MM.1S (cell line): ENCODE measurements at regions not wholly inside any gene's neighbourhood (a gene's known extent, or its start where the extent isn't known, plus 50 kb on each side); places are given as distances from the start of the nearest gene placed in this dataset.
A peak's percentile ranks its signal among the peaks of the same experiment; 100 is the strongest.

Experiments
- DNase-seq: peaks from one replicate; pipeline ENCODE4 v3.0.0-alpha.2; 2015
- H2AFZ ChIP-seq: fragments of 300-600 bp; sonication (generic); 2 replicates; pipeline ENCODE4 v1.6.0; 2016; ENCODE audit warnings: antibody characterized with exemption, low read length
- H3F3A ChIP-seq: fragments of 300-600 bp; sonication (generic); 2 replicates; pipeline ENCODE4 v1.6.1; 2016; ENCODE audit warnings: mild to moderate bottlenecking, antibody characterized with exemption, low read length, moderate library complexity, mixed read lengths; ENCODE audit not compliant: insufficient read depth
- H3K27ac ChIP-seq: fragments of 300-600 bp; sonication (generic); 2 replicates; pipeline ENCODE4 v1.5.1; 2016; ENCODE audit warnings: mild to moderate bottlenecking, low read length
- H3K27me3 ChIP-seq: fragments of 300-600 bp; sonication (generic); replicated peaks from 2 replicates; pipeline ENCODE4 v1.6.0; 2016; ENCODE audit warnings: low read length; ENCODE audit not compliant: insufficient read depth
- H3K36me3 ChIP-seq: fragments of 300-600 bp; sonication (generic); replicated peaks from 2 replicates; pipeline ENCODE4 v1.6.1; 2016; ENCODE audit warnings: mild to moderate bottlenecking, low read length, mixed read lengths; ENCODE audit not compliant: insufficient read depth
- H3K4me1 ChIP-seq: fragments of 300-600 bp; sonication (generic); 2 replicates; pipeline ENCODE4 v1.6.1; 2016; ENCODE audit warnings: low read length, mixed read lengths
- H3K4me2 ChIP-seq: fragments of 300-600 bp; sonication (generic); 2 replicates; pipeline ENCODE4 v1.6.0; 2016; ENCODE audit warnings: low read depth, low read length
- H3K4me3 ChIP-seq: fragments of 300-600 bp; sonication (generic); 2 replicates; pipeline ENCODE4 v1.5.1; 2016; ENCODE audit warnings: low read length, mixed read lengths
- H3K79me2 ChIP-seq: fragments of 300-600 bp; sonication (generic); 2 replicates; pipeline ENCODE4 v1.6.1; 2016; ENCODE audit warnings: mixed run types, low read length, mixed read lengths
- H3K9ac ChIP-seq: fragments of 300-600 bp; sonication (generic); 2 replicates; pipeline ENCODE4 v1.6.1; 2016; ENCODE audit warnings: low read length, mixed read lengths
- H3K9me2 ChIP-seq: fragments of 300-600 bp; sonication (generic); replicated peaks from 2 replicates; pipeline ENCODE4 v1.6.1; 2016; ENCODE audit warnings: mild to moderate bottlenecking, low read length, mixed read lengths; ENCODE audit not compliant: insufficient read depth
- H3K9me3 ChIP-seq: fragments of 300-600 bp; sonication (generic); replicated peaks from 2 replicates; pipeline ENCODE4 v1.6.1; 2016; ENCODE audit warnings: mild to moderate bottlenecking, low read length, mixed read lengths; ENCODE audit not compliant: insufficient read depth
- H4K20me1 ChIP-seq: fragments of 300-600 bp; sonication (generic); 2 replicates; pipeline ENCODE4 v1.6.1; 2016; ENCODE audit warnings: mild to moderate bottlenecking, low read length, moderate library complexity, mixed read lengths; ENCODE audit not compliant: insufficient read depth
- CTCF ChIP-seq: fragments of 300-600 bp; sonication (generic); IDR thresholded peaks from 2 replicates; pipeline ENCODE4 v1.5.1; 2016; ENCODE audit warnings: antibody characterized with exemption, low read length, mixed read lengths
- EZH2 ChIP-seq: fragments of 300-600 bp; sonication (generic); optimal IDR thresholded peaks from 2 replicates; pipeline ENCODE3; 2017; ENCODE audit warnings: low read depth, mild to moderate bottlenecking, antibody characterized with exemption, low read length, mixed read lengths
- EZH2phosphoT487 ChIP-seq: fragments of 300-600 bp; sonication (generic); IDR thresholded peaks from 2 replicates; pipeline ENCODE4 v1.6.1; 2018; ENCODE audit warnings: antibody characterized with exemption, low read length

GRCh38 chr5:129363991-129364390 is 96.1 kb upstream of the ADAMTS19 start:
- DNase-seq = no peak
- H3K27me3 ChIP-seq = no peaks in the 10 kb centered on the region
- no peaks in the 10 kb centered on the region for H4K20me1 ChIP-seq
- H2AFZ ChIP-seq = no peak overlapping the region
- TF ChIP-seq EZH2phosphoT487 (no peak), EZH2 (no peak), CTCF (no peak)
- no peak overlapping the region for H3K4me2 ChIP-seq
- H3K9me2 ChIP-seq = no peaks in the 10 kb centered on the region
- H3K79me2 ChIP-seq = no peaks in the 10 kb centered on the region
- no peak overlapping the region for H3K4me3 ChIP-seq
- H3K4me1 ChIP-seq = peaks cover 9% of the 10 kb centered on the region; the same call in 1 of the 2 replicates
- H3K9me3 ChIP-seq = no peaks in the 10 kb centered on the region
- H3K36me3 ChIP-seq = no peaks in the 10 kb centered on the region
- H3K9ac ChIP-seq = no peak overlapping the region
- no peak overlapping the region for H3K27ac ChIP-seq
- no peaks in the 10 kb centered on the region for H3F3A ChIP-seq

- DNase-seq = peak; percentile 20
- H3F3A ChIP-seq = no peaks in the 10 kb centered on the region
These were observed 92.2 kb upstream of the ADAMTS19 start for GRCh38 chr5:129367883-129368282.

GRCh38 chr5:129372025-129372424 is 88.1 kb upstream of the ADAMTS19 start:
- no peak overlapping the region for H3K9ac ChIP-seq
- peaks cover 1% of the 10 kb centered on the region; the same call in 1 of the 2 replicates for H3F3A ChIP-seq
- no peaks in the 10 kb centered on the region for H3K79me2 ChIP-seq
- H3K4me3 ChIP-seq = no peak overlapping the region
- no peaks in the 10 kb centered on the region for H3K9me3 ChIP-seq
- H2AFZ ChIP-seq = no peak overlapping the region
- no peak for TF ChIP-seq CTCF
- TF ChIP-seq EZH2phosphoT487 = no peak
- no peak for TF ChIP-seq EZH2
- no peaks in the 10 kb centered on the region for H3K36me3 ChIP-seq
- DNase-seq = no peak
- H3K4me2 ChIP-seq = no peak overlapping the region
- H3K27ac ChIP-seq = no peak overlapping the region
- no peaks in the 10 kb centered on the region for H4K20me1 ChIP-seq
- H3K9me2 ChIP-seq = no peaks in the 10 kb centered on the region
- H3K27me3 ChIP-seq = no peaks in the 10 kb centered on the region
- peaks cover 17% of the 10 kb centered on the region for H3K4me1 ChIP-seq

More at GRCh38 chr5:129367883-129368282, 92.2 kb upstream of the ADAMTS19 start:
- H3K27me3 ChIP-seq = no peaks in the 10 kb centered on the region
- no peaks in the 10 kb centered on the region for H4K20me1 ChIP-seq
- TF ChIP-seq EZH2 = no peak
- TF ChIP-seq CTCF = no peak
- TF ChIP-seq EZH2phosphoT487 = no peak
- peaks cover 9% of the 10 kb centered on the region; the same call in 1 of the 2 replicates for H3K4me1 ChIP-seq
- no peak overlapping the region for H3K27ac ChIP-seq
- no peak overlapping the region for H2AFZ ChIP-seq
- H3K79me2 ChIP-seq = no peaks in the 10 kb centered on the region
- no peaks in the 10 kb centered on the region for H3K9me2 ChIP-seq
- no peak overlapping the region for H3K4me3 ChIP-seq
- no peak overlapping the region for H3K9ac ChIP-seq
- no peak overlapping the region for H3K4me2 ChIP-seq
- H3K9me3 ChIP-seq = no peaks in the 10 kb centered on the region
- no peaks in the 10 kb centered on the region for H3K36me3 ChIP-seq
